Colonic mucosa (tissue), 4 donors: ENCODE measurements at regions not wholly inside any gene's neighbourhood (a gene's known extent, or its start where the extent isn't known, plus 50 kb on each side); places are given as distances from the start of the nearest gene placed in this dataset.
"Not testable (repeated sequence)": the region's sequence is repeated elsewhere in the genome, so short reads cannot be mapped to it uniquely, and the experiment has no call there.

Experiments used
- DNase-seq: peaks from one replicate; pipeline ENCODE4 v3.0.0-alpha.2; 2020
- H3K27ac ChIP-seq: fragments of 200-600 bp; one replicate; pipeline ENCODE4 v1.8.0; 2021
- H3K27me3 ChIP-seq: fragments of 200-600 bp; one replicate; pipeline ENCODE4 v1.8.0; 2021
- H3K36me3 ChIP-seq: fragments of 200-600 bp; one replicate; pipeline ENCODE4 v1.8.0; 2021
- H3K4me1 ChIP-seq: fragments of 200-600 bp; one replicate; pipeline ENCODE4 v1.8.0; 2021; ENCODE audit warnings: mild to moderate bottlenecking
- H3K4me3 ChIP-seq: fragments of 200-600 bp; one replicate; pipeline ENCODE4 v1.8.0; 2021
- H3K9ac ChIP-seq, 2 donors: one replicate each; pipeline ENCODE4 v1.7.0; 2013; ENCODE audit warnings: control low read depth in 2 of 2, low read depth in 2 of 2, low read length in 2 of 2
- H3K9me3 ChIP-seq: fragments of 200-600 bp; one replicate; pipeline ENCODE4 v1.8.0; 2021
- intact Hi-C: fragments of 100-400 bp; cut with DNase I; formaldehyde crosslinking; loops from one replicate; pipeline ENCODE4 v1.14.1; 2022
- TF ChIP-seq, protein P1 (sequence below): fragments of 200-600 bp; IDR thresholded peaks from one replicate; pipeline ENCODE4 v1.8.0; 2022; ENCODE audit warnings: antibody characterized with exemption, mild to moderate bottlenecking
- donor health status: healthy.
- donor health status: DM: no; HTN: no; CAD: no.
- donor health status: DM: no; HTN: no; CAD: no.

DNA sequence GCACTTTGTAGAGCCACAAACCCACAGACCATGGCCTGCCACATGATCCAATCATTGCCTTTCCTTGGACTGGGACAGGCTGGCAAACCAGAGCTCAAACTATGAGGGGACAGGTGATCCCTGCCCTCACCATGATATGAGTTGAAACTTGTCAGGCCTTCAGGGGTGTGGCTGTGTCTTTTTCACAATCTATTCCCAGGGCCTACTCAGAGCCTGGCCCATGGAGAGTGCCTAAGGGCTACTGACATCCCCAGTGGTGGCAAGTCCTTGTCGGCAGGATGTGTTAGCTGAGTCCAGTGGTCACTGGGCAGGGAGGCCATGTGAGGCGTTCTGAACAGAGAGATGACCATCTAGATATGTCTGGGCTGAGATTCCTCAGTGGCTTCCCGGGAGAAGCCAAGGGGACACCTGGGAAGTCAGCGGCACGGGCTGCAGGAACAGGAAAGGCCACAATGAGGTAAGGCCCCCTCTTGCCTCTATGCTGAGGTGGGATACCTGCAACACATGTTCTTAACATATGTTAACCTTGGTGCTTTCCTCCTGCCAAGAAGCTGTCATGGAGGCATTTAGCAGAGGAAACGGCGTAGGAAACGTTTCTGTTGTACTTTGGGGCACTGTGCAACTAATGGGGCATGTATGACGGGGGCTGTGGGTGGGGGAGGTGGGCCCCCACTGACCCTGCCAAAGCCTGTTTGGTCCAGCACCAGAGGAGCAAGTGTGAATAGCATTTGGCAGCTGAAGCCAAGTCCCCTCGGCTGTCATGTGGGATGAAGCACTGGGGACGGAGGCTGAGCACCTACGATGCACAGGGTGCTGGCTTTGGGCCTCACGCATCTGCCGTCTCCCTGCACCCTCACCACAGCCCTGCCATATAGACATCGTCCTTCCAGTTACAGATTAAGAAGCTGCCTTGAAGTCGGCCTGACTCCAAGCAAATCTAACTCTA, 384.0 kb downstream of the RPS24 start:
- TF ChIP-seq, protein P1, sequence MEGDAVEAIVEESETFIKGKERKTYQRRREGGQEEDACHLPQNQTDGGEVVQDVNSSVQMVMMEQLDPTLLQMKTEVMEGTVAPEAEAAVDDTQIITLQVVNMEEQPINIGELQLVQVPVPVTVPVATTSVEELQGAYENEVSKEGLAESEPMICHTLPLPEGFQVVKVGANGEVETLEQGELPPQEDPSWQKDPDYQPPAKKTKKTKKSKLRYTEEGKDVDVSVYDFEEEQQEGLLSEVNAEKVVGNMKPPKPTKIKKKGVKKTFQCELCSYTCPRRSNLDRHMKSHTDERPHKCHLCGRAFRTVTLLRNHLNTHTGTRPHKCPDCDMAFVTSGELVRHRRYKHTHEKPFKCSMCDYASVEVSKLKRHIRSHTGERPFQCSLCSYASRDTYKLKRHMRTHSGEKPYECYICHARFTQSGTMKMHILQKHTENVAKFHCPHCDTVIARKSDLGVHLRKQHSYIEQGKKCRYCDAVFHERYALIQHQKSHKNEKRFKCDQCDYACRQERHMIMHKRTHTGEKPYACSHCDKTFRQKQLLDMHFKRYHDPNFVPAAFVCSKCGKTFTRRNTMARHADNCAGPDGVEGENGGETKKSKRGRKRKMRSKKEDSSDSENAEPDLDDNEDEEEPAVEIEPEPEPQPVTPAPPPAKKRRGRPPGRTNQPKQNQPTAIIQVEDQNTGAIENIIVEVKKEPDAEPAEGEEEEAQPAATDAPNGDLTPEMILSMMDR = no peak
- no peaks in the 10 kb centered on the region for H3K36me3 ChIP-seq
- intact Hi-C loops = no loop called here
- H3K27me3 ChIP-seq = no peaks in the 10 kb centered on the region
- no peak overlapping the region for H3K27ac ChIP-seq
- H3K9ac ChIP-seq = no peak overlapping the region
- H3K4me3 ChIP-seq = no peak overlapping the region
- H3K9me3 ChIP-seq = no peaks in the 10 kb centered on the region
- H3K4me1 ChIP-seq = no peaks in the 10 kb centered on the region
- no peak for DNase-seq

DNA sequence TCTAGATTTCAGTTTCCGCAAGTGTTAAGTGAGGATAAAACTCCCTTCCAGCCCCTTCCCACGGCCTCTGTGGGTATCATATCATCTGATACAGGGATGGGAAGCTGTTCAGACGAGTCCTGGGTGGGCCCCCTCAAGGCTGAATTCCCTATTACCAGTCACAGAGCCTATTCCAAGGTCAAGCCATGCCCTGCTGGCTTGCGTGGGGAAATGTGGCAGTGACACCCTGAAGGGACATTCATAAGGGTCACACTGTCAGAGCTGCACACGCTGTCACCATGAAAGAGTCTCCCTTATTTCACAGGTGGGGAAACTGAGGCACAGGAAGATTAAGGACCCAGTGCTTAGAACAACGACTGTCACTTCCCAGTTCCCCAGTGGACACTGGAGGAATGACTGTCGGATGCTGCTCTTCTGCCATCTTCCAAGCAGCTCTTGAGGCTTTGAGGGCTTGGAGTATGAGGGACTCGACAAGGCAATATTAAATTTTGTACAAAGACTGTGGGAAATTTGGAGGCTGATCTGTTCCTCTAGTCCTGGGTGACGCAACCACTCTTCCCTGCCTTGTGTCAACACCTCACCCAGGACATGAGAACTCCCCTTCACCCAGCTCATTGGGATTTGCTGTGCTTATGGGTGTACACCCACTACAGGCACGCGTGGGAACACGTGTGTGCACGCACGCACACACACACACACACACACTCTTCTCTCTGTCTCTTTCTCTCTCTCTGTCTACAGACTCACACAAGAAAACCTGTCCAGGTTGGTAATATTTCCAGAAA, 386.0 kb downstream of the RPS24 start:
- no peak for DNase-seq
- Histone ChIP-seq H3K27me3 (no peaks in the 10 kb centered on the region), H3K4me3 (no peak overlapping the region), H3K9me3 (no peaks in the 10 kb centered on the region), H3K27ac (no peak overlapping the region), H3K36me3 (no peaks in the 10 kb centered on the region), H3K9ac (no peak overlapping the region), H3K4me1 (no peaks in the 10 kb centered on the region)
- intact Hi-C loops = loop anchor here (10.0 kb wide), 2 partner anchors 235 to 775 kb away; no protein-coding TSS in a partner anchor
- TF ChIP-seq, protein P1 = no peak

DNA sequence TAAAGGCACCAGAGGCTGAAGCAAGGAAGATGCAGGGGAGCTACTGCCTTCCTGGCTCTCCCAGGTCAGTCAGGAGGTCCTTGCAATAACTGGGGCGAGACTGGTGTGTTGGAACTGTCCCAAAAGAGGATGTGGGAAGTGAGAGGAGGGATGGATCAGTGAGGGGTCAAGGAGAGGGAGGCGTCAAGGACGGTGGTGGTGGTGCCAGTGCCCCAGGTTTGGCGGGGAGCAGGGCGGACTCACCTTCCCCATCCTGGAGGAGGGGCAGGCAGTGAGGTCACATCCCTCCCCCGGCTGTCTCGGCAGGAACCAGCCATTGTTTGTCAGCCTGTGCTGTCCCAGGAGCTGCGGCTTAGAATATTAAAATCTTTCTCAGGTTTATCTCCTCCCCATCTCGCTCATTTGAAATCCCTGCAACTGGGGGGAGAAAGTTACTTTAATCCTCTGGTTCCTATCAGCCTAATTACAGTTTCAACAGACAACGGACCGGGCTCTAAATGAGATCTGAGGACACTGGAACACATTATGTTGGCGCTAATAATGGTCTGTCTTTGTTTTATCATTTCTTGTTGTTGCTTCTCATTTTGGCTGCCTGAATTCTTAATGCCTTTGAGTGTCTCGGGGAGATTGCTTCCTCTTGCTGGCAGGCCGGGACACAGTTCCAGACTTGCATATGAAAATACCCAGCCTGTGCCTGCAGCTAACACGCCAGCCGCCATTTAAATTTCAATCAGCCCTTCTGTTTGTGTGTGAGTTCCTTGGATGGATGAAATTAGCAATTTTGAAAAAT, 387.5 kb downstream of the RPS24 start:
- Histone ChIP-seq H3K27me3 (no peaks in the 10 kb centered on the region), H3K9me3 (no peaks in the 10 kb centered on the region), H3K4me1 (no peaks in the 10 kb centered on the region), H3K9ac (no peak overlapping the region), H3K4me3 (no peak overlapping the region), H3K36me3 (no peaks in the 10 kb centered on the region), H3K27ac (no peak overlapping the region)
- TF ChIP-seq, protein P1 = no peak
- intact Hi-C loops = loop anchor here (10.0 kb wide), 2 partner anchors 234 to 774 kb away; no protein-coding TSS in a partner anchor
- DNase-seq = no peak

DNA sequence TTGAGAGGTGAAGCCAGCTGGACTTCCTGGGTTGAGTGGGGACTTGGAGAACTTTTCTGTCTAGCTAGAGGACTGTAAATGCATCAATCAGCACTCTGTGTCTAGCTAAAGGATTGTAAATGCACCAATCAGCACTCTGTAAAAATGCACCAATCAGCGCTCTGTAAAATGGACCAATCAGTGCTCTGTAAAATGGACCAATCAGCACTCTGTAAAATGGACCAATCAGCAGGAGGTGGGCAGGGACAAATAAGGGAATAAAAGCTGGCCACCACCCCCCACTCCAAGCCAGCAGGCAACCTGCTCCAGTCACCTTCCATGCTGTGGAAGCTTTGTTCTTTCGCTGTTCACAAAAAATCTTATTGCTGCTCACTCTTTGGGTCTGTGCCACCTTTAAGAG, 390.4 kb downstream of the RPS24 start:
- not testable (repeated sequence) for H3K4me3 ChIP-seq, H3K9me3 ChIP-seq, H3K36me3 ChIP-seq, H3K9ac ChIP-seq, H3K27ac ChIP-seq, H3K27me3 ChIP-seq, H3K4me1 ChIP-seq, DNase-seq
- intact Hi-C loops = loop anchor here (10.0 kb wide), 2 partner anchors 231 to 771 kb away; no protein-coding TSS in a partner anchor

DNA sequence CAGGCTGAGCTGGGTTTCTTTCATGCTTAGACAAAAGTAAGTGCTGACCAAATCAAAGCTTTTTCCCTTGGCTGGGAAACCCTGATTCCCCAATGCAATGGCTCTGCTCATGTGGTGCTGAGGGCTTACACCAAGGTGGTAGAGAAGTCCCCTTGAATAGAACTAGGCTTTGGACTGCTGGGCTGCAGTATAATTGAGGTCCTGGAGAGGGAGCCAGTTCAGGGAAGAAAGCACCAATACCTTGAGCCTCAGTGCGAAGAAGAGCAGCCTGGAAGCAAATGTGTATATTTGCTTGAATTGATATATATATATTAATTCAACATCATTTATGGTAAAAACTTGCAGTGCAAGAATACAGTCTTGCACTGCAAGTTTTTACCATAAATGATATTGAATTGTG, 391.1 kb downstream of the RPS24 start:
- Histone ChIP-seq H3K4me1 (no peaks in the 10 kb centered on the region), H3K9me3 (no peaks in the 10 kb centered on the region), H3K36me3 (no peaks in the 10 kb centered on the region), H3K4me3 (no peak overlapping the region), H3K27ac (no peak overlapping the region), H3K9ac (no peak overlapping the region), H3K27me3 (no peaks in the 10 kb centered on the region)
- DNase-seq = no peak
- TF ChIP-seq, protein P1 = peak; percentile 40
- intact Hi-C loops = loop anchor here (10.0 kb wide), 2 partner anchors 230 to 770 kb away; no protein-coding TSS in a partner anchor
